Endothelial cell of umbilical vein (primary cell): ENCODE measurements at regions not wholly inside any gene's neighbourhood (a gene's known extent, or its start where the extent isn't known, plus 50 kb on each side); places are given as distances from the start of the nearest gene placed in this dataset.

Experiments
- BruUV-seq: library from RNA; stranded (reverse); fragments of 400-500 nt; replicated peaks from 2 replicates; lab custom pipeline; 2021; lab: Mats Ljungman, UMichigan
- CTCF ChIA-PET: fragments of 300-600, 350-600 bp; sonication (Branson Sonifier 250); formaldehyde crosslinking; loops from one replicate; lab custom pipeline; 2021; ENCODE audit warnings: antibody characterized with exemption, inconsistent platforms; lab: Charles Lee
- POLR2A ChIA-PET: fragments of 300-600, 350-600 bp; sonication (Branson Sonifier 250); formaldehyde crosslinking; loops from one replicate; lab custom pipeline; 2021; ENCODE audit warnings: antibody characterized with exemption, inconsistent platforms; lab: Charles Lee
- DNase-seq: peaks from one replicate; pipeline ENCODE4 v3.0.0-alpha.2; 2011; ENCODE audit warnings: low read depth, low spot score
- FAIRE-seq: peaks from 2 replicates; lab custom pipeline; 2011; peaks lifted over from hg19 to GRCh38; lab: Jason Lieb, UNC
- H2AFZ ChIP-seq: 2 replicates; pipeline ENCODE4 v1.6.0; 2012; ENCODE audit warnings: low read depth, low read length, control low read depth, inconsistent platforms
- H3K27ac ChIP-seq: 2 replicates; pipeline ENCODE4 v1.5.1; 2011; ENCODE audit warnings: low read depth, mild to moderate bottlenecking, control low read depth, low read length, moderate library complexity; ENCODE audit not compliant: insufficient read depth
- H3K27me3 ChIP-seq, 2 experiments: 2 replicates each; pipeline versions ENCODE4 v1.6.0 to v1.6.1; 2011; ENCODE audit warnings: low read length in 2 of 2, mixed read lengths in 1 of 2; ENCODE audit not compliant: control insufficient read depth in 2 of 2, insufficient read depth in 2 of 2
- H3K36me3 ChIP-seq, 2 experiments: 2 replicates in 1 of 2; 3 replicates in 1 of 2; pipeline ENCODE4 v1.5.1; 2011; ENCODE audit warnings: low read length in 2 of 2, mild to moderate bottlenecking in 1 of 2, moderate library complexity in 1 of 2; ENCODE audit not compliant: control insufficient read depth in 2 of 2, insufficient read depth in 2 of 2; ENCODE audit errors: extremely low read depth in 1 of 2
- H3K4me1 ChIP-seq: 3 replicates; pipeline ENCODE4 v1.5.1; 2011; ENCODE audit warnings: mild to moderate bottlenecking, low read length; ENCODE audit not compliant: control insufficient read depth, insufficient read depth; ENCODE audit errors: extremely low read depth
- H3K4me2 ChIP-seq: 2 replicates; pipeline ENCODE4 v1.6.1; 2011; ENCODE audit warnings: low read length, control low read depth, mixed read lengths; ENCODE audit not compliant: insufficient read depth
- H3K4me3 ChIP-seq, 3 experiments: fragments of 200-600 bp in 1 of 3; sonication (generic), shearing (Covaris generic) in 1 of 3; replicated peaks in 1 of 3; 2 replicates each; pipeline ENCODE4 v1.5.1; 2011 to 2016; ENCODE audit warnings: control low read depth in 3 of 3, low read length in 3 of 3, mild to moderate bottlenecking in 2 of 3, inconsistent platforms in 1 of 3, low read depth in 1 of 3, moderate library complexity in 1 of 3; ENCODE audit not compliant: insufficient read depth in 1 of 3
- H3K79me2 ChIP-seq: 2 replicates; pipeline ENCODE4 v1.6.0; 2012; ENCODE audit warnings: low read length, inconsistent platforms; ENCODE audit not compliant: control insufficient read depth, insufficient read depth
- H3K9ac ChIP-seq: replicated peaks from 2 replicates; pipeline ENCODE3; 2011; ENCODE audit warnings: low read length, control low read depth; ENCODE audit not compliant: insufficient read depth; ENCODE audit errors: extremely low read depth
- H3K9me1 ChIP-seq: replicated peaks from 3 replicates; pipeline ENCODE4 v1.6.0; 2011; ENCODE audit warnings: mild to moderate bottlenecking, low read length; ENCODE audit not compliant: control insufficient read depth, insufficient read depth; ENCODE audit errors: extremely low read depth
- H3K9me3 ChIP-seq: replicated peaks from 2 replicates; pipeline ENCODE4 v1.5.1; 2012; ENCODE audit warnings: low read length, inconsistent platforms; ENCODE audit not compliant: control insufficient read depth, insufficient read depth
- H4K20me1 ChIP-seq: replicated peaks from 2 replicates; pipeline ENCODE3; 2011; ENCODE audit warnings: mild to moderate bottlenecking, low read length; ENCODE audit not compliant: control insufficient read depth, insufficient read depth; ENCODE audit errors: extremely low read depth
- CTCF ChIP-seq, 2 donors: IDR thresholded peaks; 1 replicate in 1 of 2; 2 replicates in 1 of 2; pipeline ENCODE4 v1.5.1; 2011; ENCODE audit warnings: low read length in 2 of 2, mild to moderate bottlenecking in 2 of 2, moderate library complexity in 2 of 2, control low read depth in 1 of 2, inconsistent platforms in 1 of 2, low read depth in 1 of 2; ENCODE audit not compliant: insufficient read depth in 1 of 2; ENCODE audit errors: extremely low read depth in 1 of 2
- EZH2 ChIP-seq: IDR thresholded peaks from 2 replicates; pipeline ENCODE4 v1.6.1; 2012; ENCODE audit warnings: borderline replicate concordance, low read depth, mild to moderate bottlenecking, moderate library complexity, low read length, inconsistent platforms; ENCODE audit not compliant: severe bottlenecking
- FOS ChIP-seq: IDR thresholded peaks from 2 replicates; pipeline ENCODE4 v1.6.1; 2011; ENCODE audit warnings: mild to moderate bottlenecking, low read length, moderate library complexity, borderline replicate concordance; ENCODE audit not compliant: insufficient read depth
- GATA2 ChIP-seq: IDR thresholded peaks from 2 replicates; pipeline ENCODE4 v1.7.0; 2011; ENCODE audit warnings: low read depth, mild to moderate bottlenecking, moderate library complexity, mixed read lengths, low read length; ENCODE audit not compliant: insufficient read length, insufficient read depth
- JUN ChIP-seq: IDR thresholded peaks from 2 replicates; pipeline ENCODE4 v1.6.1; 2011; ENCODE audit warnings: borderline replicate concordance, low read depth; ENCODE audit not compliant: insufficient read length, insufficient read depth
- MYC ChIP-seq: IDR thresholded peaks from one replicate; pipeline ENCODE4 v1.6.1; 2011; ENCODE audit warnings: mild to moderate bottlenecking, low read depth, low read length
- POLR2A ChIP-seq: IDR thresholded peaks from 2 replicates; pipeline ENCODE4 v1.6.1; 2012; ENCODE audit warnings: low read depth, mild to moderate bottlenecking, control low read depth, low read length
- POLR2AphosphoS5 ChIP-seq: IDR thresholded peaks from 2 replicates; pipeline ENCODE4 v1.6.1; 2012; ENCODE audit warnings: low read depth, mild to moderate bottlenecking, control low read depth, low read length, moderate library complexity; ENCODE audit not compliant: insufficient read depth
- dilution Hi-C: fragments of 300-500 bp; cut with MboI; formaldehyde crosslinking; loops from one replicate; pipeline ENCODE4 v1.15.0; 2019; ENCODE audit warnings: low sequenced_read_pairs; ENCODE audit not compliant: extremely low pct_ligation_motif_present
- intact Hi-C: fragments of 100-400 bp; cut with micrococcal nuclease; formaldehyde crosslinking; loops from one replicate; pipeline ENCODE4 v1.10.0; 2022
- TF ChIP-seq, protein P1 (sequence below): IDR thresholded peaks from 2 replicates; pipeline ENCODE4 v1.6.1; 2011; ENCODE audit not compliant: insufficient read depth, insufficient read length

DNA sequence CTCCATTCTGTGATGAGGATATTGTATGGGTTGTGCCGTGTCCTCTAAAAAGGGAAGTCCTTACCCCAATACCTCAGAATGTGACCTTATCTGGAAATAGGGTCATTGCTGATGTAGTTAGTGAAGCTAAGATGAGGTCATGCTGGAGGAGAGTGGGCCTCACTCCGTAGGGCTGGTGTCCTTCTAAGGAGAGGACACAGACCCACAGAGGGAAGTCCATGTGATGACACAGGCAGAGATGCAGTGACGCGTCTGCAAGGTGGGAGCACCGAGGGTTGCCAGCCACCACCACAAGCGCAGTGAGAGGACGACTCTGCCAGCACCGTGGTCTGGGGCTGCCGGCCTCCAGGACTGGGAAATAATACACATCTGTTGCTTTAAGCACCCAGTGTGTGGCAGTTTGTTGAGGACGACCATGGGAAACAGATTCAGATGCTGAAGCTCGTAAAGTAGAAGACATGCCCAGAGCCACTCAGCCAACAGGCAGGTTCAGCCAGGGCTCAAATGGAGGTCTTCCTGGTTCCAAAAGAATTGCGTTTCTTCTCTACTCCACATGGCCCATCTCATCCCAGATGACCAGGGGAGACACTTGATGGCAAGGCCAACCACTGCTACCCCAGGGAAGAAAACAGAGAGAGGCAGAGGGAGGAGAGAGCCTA is 59.2 kb upstream of the DUSP22 start:
- no peaks in the 10 kb centered on the region for H4K20me1 ChIP-seq
- no peaks in the 10 kb centered on the region for H3K79me2 ChIP-seq
- no peaks in the 10 kb centered on the region for H3K9me3 ChIP-seq
- DNase-seq: no peak
- H3K4me1 ChIP-seq: no peaks in the 10 kb centered on the region
- TF ChIP-seq POLR2A (no peak), FOS (no peak), JUN (no peak), GATA2 (no peak), CTCF (IDR thresholded peaks at IDR 0.05; ENCODE audit: extremely low read depth in 1 of 2, insufficient read depth in 1 of 2, low read depth in 1 of 2, low read length in 2 of 2) (no peak), EZH2 (no peak), MYC (no peak), POLR2AphosphoS5 (no peak)
- TF ChIP-seq, protein P1, sequence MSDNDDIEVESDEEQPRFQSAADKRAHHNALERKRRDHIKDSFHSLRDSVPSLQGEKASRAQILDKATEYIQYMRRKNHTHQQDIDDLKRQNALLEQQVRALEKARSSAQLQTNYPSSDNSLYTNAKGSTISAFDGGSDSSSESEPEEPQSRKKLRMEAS: no peak
- no peak overlapping the region for H3K9ac ChIP-seq
- POLR2A ChIA-PET: no interaction called here
- H3K4me2 ChIP-seq: no peak overlapping the region
- H3K27me3 ChIP-seq: no peaks in the 10 kb centered on the region
- H3K27ac ChIP-seq: no peak overlapping the region
- no peak overlapping the region for H2AFZ ChIP-seq
- H3K36me3 ChIP-seq: no peaks in the 10 kb centered on the region
- no TSS peak for BruUV-seq
- no peaks in the 10 kb centered on the region for H3K9me1 ChIP-seq
- CTCF ChIA-PET: interaction anchor here (0.7 to 1.1 kb wide), 2 partner anchors 13 to 580 kb away, joined by 3 read pairs; no protein-coding TSS in a partner anchor
- H3K4me3 ChIP-seq: no peak overlapping the region
- intact Hi-C loops: no loop called here
- no peak for FAIRE-seq
- dilution Hi-C loops: no loop called here
